SK-N-MC (cell line): ENCODE measurements at regions not wholly inside any gene's neighbourhood (a gene's known extent, or its start where the extent isn't known, plus 50 kb on each side); places are given as distances from the start of the nearest gene placed in this dataset.
A peak's percentile ranks its signal among the peaks of the same experiment; 100 is the strongest.

ENCODE experiments used
- DNase-seq: peaks from one replicate; pipeline ENCODE4 v3.0.0-alpha.2; 2011; ENCODE audit warnings: low read depth, low spot score
- H3K27ac ChIP-seq: fragments of 200-600 bp; sonication (generic); 2 replicates; pipeline ENCODE4 v1.5.1; 2016; ENCODE audit warnings: mixed run types
- H3K36me3 ChIP-seq: fragments of 200-600 bp; sonication (generic); 2 replicates; pipeline ENCODE4 v1.6.1; 2017; ENCODE audit warnings: antibody characterized with exemption, low read length, mixed read lengths; ENCODE audit not compliant: insufficient read depth
- H3K4me3 ChIP-seq: fragments of 200-600 bp; sonication (generic); 2 replicates; pipeline ENCODE4 v1.5.1; 2016
- H3K9ac ChIP-seq: fragments of 200-600 bp; sonication (generic); 2 replicates; pipeline ENCODE4 v1.8.0; 2017; ENCODE audit warnings: mixed run types, mixed read lengths; ENCODE audit not compliant: insufficient read length
- H3K9me3 ChIP-seq: fragments of 200-600 bp; sonication (generic); 2 replicates; pipeline ENCODE4 v1.6.1; 2017; ENCODE audit warnings: low read depth, mild to moderate bottlenecking, antibody characterized with exemption, low read length, moderate library complexity, mixed read lengths
- EZH2 ChIP-seq: fragments of 200-600 bp; sonication (generic); IDR thresholded peaks from one replicate; pipeline ENCODE4 v1.6.1; 2017; ENCODE audit warnings: antibody characterized with exemption
- FOXP2 ChIP-seq: optimal IDR thresholded peaks from 2 replicates; pipeline ENCODE3; 2011; ENCODE audit warnings: mild to moderate bottlenecking, moderate library complexity; ENCODE audit not compliant: insufficient read depth; ENCODE audit errors: extremely low read length, control extremely low read depth
- POLR2AphosphoS5 ChIP-seq: IDR thresholded peaks from 2 replicates; pipeline ENCODE4 v1.6.1; 2012; ENCODE audit warnings: mild to moderate bottlenecking, low read depth, low read length, borderline replicate concordance

- no peak overlapping the region for H3K27ac ChIP-seq
- H3K4me3 ChIP-seq = no peak overlapping the region
- no peak for TF ChIP-seq EZH2
- no peak for TF ChIP-seq POLR2AphosphoS5
- TF ChIP-seq FOXP2 = no peak
- H3K9me3 ChIP-seq = no peaks in the 10 kb centered on the region
- no peak for DNase-seq
- no peak overlapping the region for H3K9ac ChIP-seq
- H3K36me3 ChIP-seq = no peaks in the 10 kb centered on the region
Observed at GRCh38 chr21:36532769-36533467, 53.0 kb upstream of the CLDN14 start.

GRCh38 chr21:36533468-36533848 lies 53.5 kb upstream of the CLDN14 start:
- no peaks in the 10 kb centered on the region for H3K9me3 ChIP-seq
- no peak overlapping the region for H3K9ac ChIP-seq
- TF ChIP-seq EZH2 (no peak), FOXP2 (no peak), POLR2AphosphoS5 (no peak)
- H3K4me3 ChIP-seq = no peak overlapping the region
- H3K27ac ChIP-seq = no peak overlapping the region
- no peaks in the 10 kb centered on the region for H3K36me3 ChIP-seq
- DNase-seq = no peak

- no peak for DNase-seq
- TF ChIP-seq FOXP2 (no peak), EZH2 (no peak), POLR2AphosphoS5 (no peak)
- H3K4me3 ChIP-seq = no peak overlapping the region
- H3K27ac ChIP-seq = no peak overlapping the region
- no peaks in the 10 kb centered on the region for H3K9me3 ChIP-seq
- H3K9ac ChIP-seq = no peak overlapping the region
- no peaks in the 10 kb centered on the region for H3K36me3 ChIP-seq
Observed at GRCh38 chr21:36534656-36535055, 54.7 kb upstream of the CLDN14 start.

GRCh38 chr21:36535618-36536241 lies 55.8 kb upstream of the CLDN14 start:
- DNase-seq = no peak
- no peak overlapping the region for H3K27ac ChIP-seq
- no peak for TF ChIP-seq EZH2

GRCh38 chr21:36538761-36539160 lies 58.8 kb upstream of the CLDN14 start:
- no peak overlapping the region for H3K27ac ChIP-seq
- H3K9me3 ChIP-seq = no peaks in the 10 kb centered on the region
- no peak for TF ChIP-seq FOXP2
- TF ChIP-seq POLR2AphosphoS5 = no peak
- TF ChIP-seq EZH2 = no peak
- H3K9ac ChIP-seq = no peak overlapping the region
- H3K36me3 ChIP-seq = no peaks in the 10 kb centered on the region
- DNase-seq = no peak
- no peak overlapping the region for H3K4me3 ChIP-seq

More at GRCh38 chr21:36535618-36536241, 55.8 kb upstream of the CLDN14 start:
- H3K4me3 ChIP-seq = 0 out of 2 replicates have a peak overlapping the region, but pooled peaks have one; percentile 29
- no peaks in the 10 kb centered on the region for H3K9me3 ChIP-seq
- no peaks in the 10 kb centered on the region for H3K36me3 ChIP-seq
- no peak overlapping the region for H3K9ac ChIP-seq

- no peak overlapping the region for H3K4me3 ChIP-seq
- no peak overlapping the region for H3K9ac ChIP-seq
- H3K27ac ChIP-seq = no peak overlapping the region
- no peak for DNase-seq
- H3K9me3 ChIP-seq = no peaks in the 10 kb centered on the region
- TF ChIP-seq FOXP2 = no peak
- TF ChIP-seq EZH2 = no peak
- no peak for TF ChIP-seq POLR2AphosphoS5
- H3K36me3 ChIP-seq = no peaks in the 10 kb centered on the region
Observed at GRCh38 chr21:36539434-36540150, 59.7 kb upstream of the CLDN14 start.

GRCh38 chr21:36540700-36541099 lies 60.8 kb upstream of the CLDN14 start:
- TF ChIP-seq FOXP2 (no peak), EZH2 (no peak), POLR2AphosphoS5 (no peak)
- Histone ChIP-seq H3K4me3 (no peak overlapping the region), H3K27ac (no peak overlapping the region), H3K9me3 (no peaks in the 10 kb centered on the region), H3K36me3 (no peaks in the 10 kb centered on the region), H3K9ac (no peak overlapping the region)
- DNase-seq = no peak

GRCh38 chr21:36541721-36542139 lies 61.8 kb upstream of the CLDN14 start:
- no peak for DNase-seq
- no peak overlapping the region for H3K27ac ChIP-seq
- no peak for TF ChIP-seq EZH2
- TF ChIP-seq FOXP2 = no peak
- TF ChIP-seq POLR2AphosphoS5 = no peak
- H3K36me3 ChIP-seq = no peaks in the 10 kb centered on the region
- no peaks in the 10 kb centered on the region for H3K9me3 ChIP-seq
- H3K9ac ChIP-seq = no peak overlapping the region
- no peak overlapping the region for H3K4me3 ChIP-seq
